Endothelial cell of umbilical vein (primary cell): ENCODE measurements at regions not wholly inside any gene's neighbourhood (a gene's known extent, or its start where the extent isn't known, plus 50 kb on each side); places are given as distances from the start of the nearest gene placed in this dataset.

Experiments
- BruUV-seq: library from RNA; stranded (reverse); fragments of 400-500 nt; replicated peaks from 2 replicates; lab custom pipeline; 2021; lab: Mats Ljungman, UMichigan
- CTCF ChIA-PET: fragments of 300-600, 350-600 bp; sonication (Branson Sonifier 250); formaldehyde crosslinking; loops from one replicate; lab custom pipeline; 2021; ENCODE audit warnings: antibody characterized with exemption, inconsistent platforms; lab: Charles Lee
- POLR2A ChIA-PET: fragments of 300-600, 350-600 bp; sonication (Branson Sonifier 250); formaldehyde crosslinking; loops from one replicate; lab custom pipeline; 2021; ENCODE audit warnings: antibody characterized with exemption, inconsistent platforms; lab: Charles Lee
- DNase-seq: peaks from one replicate; pipeline ENCODE4 v3.0.0-alpha.2; 2011; ENCODE audit warnings: low read depth, low spot score
- FAIRE-seq: peaks from 2 replicates; lab custom pipeline; 2011; peaks lifted over from hg19 to GRCh38; lab: Jason Lieb, UNC
- H2AFZ ChIP-seq: 2 replicates; pipeline ENCODE4 v1.6.0; 2012; ENCODE audit warnings: low read depth, low read length, control low read depth, inconsistent platforms
- H3K27ac ChIP-seq: 2 replicates; pipeline ENCODE4 v1.5.1; 2011; ENCODE audit warnings: low read depth, mild to moderate bottlenecking, control low read depth, low read length, moderate library complexity; ENCODE audit not compliant: insufficient read depth
- H3K27me3 ChIP-seq, 2 experiments: 2 replicates each; pipeline versions ENCODE4 v1.6.0 to v1.6.1; 2011; ENCODE audit warnings: low read length in 2 of 2, mixed read lengths in 1 of 2; ENCODE audit not compliant: control insufficient read depth in 2 of 2, insufficient read depth in 2 of 2
- H3K36me3 ChIP-seq, 2 experiments: 2 replicates in 1 of 2; 3 replicates in 1 of 2; pipeline ENCODE4 v1.5.1; 2011; ENCODE audit warnings: low read length in 2 of 2, mild to moderate bottlenecking in 1 of 2, moderate library complexity in 1 of 2; ENCODE audit not compliant: control insufficient read depth in 2 of 2, insufficient read depth in 2 of 2; ENCODE audit errors: extremely low read depth in 1 of 2
- H3K4me1 ChIP-seq: 3 replicates; pipeline ENCODE4 v1.5.1; 2011; ENCODE audit warnings: mild to moderate bottlenecking, low read length; ENCODE audit not compliant: control insufficient read depth, insufficient read depth; ENCODE audit errors: extremely low read depth
- H3K4me2 ChIP-seq: 2 replicates; pipeline ENCODE4 v1.6.1; 2011; ENCODE audit warnings: low read length, control low read depth, mixed read lengths; ENCODE audit not compliant: insufficient read depth
- H3K4me3 ChIP-seq, 3 experiments: fragments of 200-600 bp in 1 of 3; sonication (generic), shearing (Covaris generic) in 1 of 3; replicated peaks in 1 of 3; 2 replicates each; pipeline ENCODE4 v1.5.1; 2011 to 2016; ENCODE audit warnings: control low read depth in 3 of 3, low read length in 3 of 3, mild to moderate bottlenecking in 2 of 3, inconsistent platforms in 1 of 3, low read depth in 1 of 3, moderate library complexity in 1 of 3; ENCODE audit not compliant: insufficient read depth in 1 of 3
- H3K79me2 ChIP-seq: 2 replicates; pipeline ENCODE4 v1.6.0; 2012; ENCODE audit warnings: low read length, inconsistent platforms; ENCODE audit not compliant: control insufficient read depth, insufficient read depth
- H3K9ac ChIP-seq: replicated peaks from 2 replicates; pipeline ENCODE3; 2011; ENCODE audit warnings: low read length, control low read depth; ENCODE audit not compliant: insufficient read depth; ENCODE audit errors: extremely low read depth
- H3K9me1 ChIP-seq: replicated peaks from 3 replicates; pipeline ENCODE4 v1.6.0; 2011; ENCODE audit warnings: mild to moderate bottlenecking, low read length; ENCODE audit not compliant: control insufficient read depth, insufficient read depth; ENCODE audit errors: extremely low read depth
- H3K9me3 ChIP-seq: replicated peaks from 2 replicates; pipeline ENCODE4 v1.5.1; 2012; ENCODE audit warnings: low read length, inconsistent platforms; ENCODE audit not compliant: control insufficient read depth, insufficient read depth
- H4K20me1 ChIP-seq: replicated peaks from 2 replicates; pipeline ENCODE3; 2011; ENCODE audit warnings: mild to moderate bottlenecking, low read length; ENCODE audit not compliant: control insufficient read depth, insufficient read depth; ENCODE audit errors: extremely low read depth
- EZH2 ChIP-seq: IDR thresholded peaks from 2 replicates; pipeline ENCODE4 v1.6.1; 2012; ENCODE audit warnings: borderline replicate concordance, low read depth, mild to moderate bottlenecking, moderate library complexity, low read length, inconsistent platforms; ENCODE audit not compliant: severe bottlenecking
- FOS ChIP-seq: IDR thresholded peaks from 2 replicates; pipeline ENCODE4 v1.6.1; 2011; ENCODE audit warnings: mild to moderate bottlenecking, low read length, moderate library complexity, borderline replicate concordance; ENCODE audit not compliant: insufficient read depth
- GATA2 ChIP-seq: IDR thresholded peaks from 2 replicates; pipeline ENCODE4 v1.7.0; 2011; ENCODE audit warnings: low read depth, mild to moderate bottlenecking, moderate library complexity, mixed read lengths, low read length; ENCODE audit not compliant: insufficient read length, insufficient read depth
- JUN ChIP-seq: IDR thresholded peaks from 2 replicates; pipeline ENCODE4 v1.6.1; 2011; ENCODE audit warnings: borderline replicate concordance, low read depth; ENCODE audit not compliant: insufficient read length, insufficient read depth
- MYC ChIP-seq: IDR thresholded peaks from one replicate; pipeline ENCODE4 v1.6.1; 2011; ENCODE audit warnings: mild to moderate bottlenecking, low read depth, low read length
- POLR2A ChIP-seq: IDR thresholded peaks from 2 replicates; pipeline ENCODE4 v1.6.1; 2012; ENCODE audit warnings: low read depth, mild to moderate bottlenecking, control low read depth, low read length
- POLR2AphosphoS5 ChIP-seq: IDR thresholded peaks from 2 replicates; pipeline ENCODE4 v1.6.1; 2012; ENCODE audit warnings: low read depth, mild to moderate bottlenecking, control low read depth, low read length, moderate library complexity; ENCODE audit not compliant: insufficient read depth
- dilution Hi-C: fragments of 300-500 bp; cut with MboI; formaldehyde crosslinking; loops from one replicate; pipeline ENCODE4 v1.15.0; 2019; ENCODE audit warnings: low sequenced_read_pairs; ENCODE audit not compliant: extremely low pct_ligation_motif_present
- intact Hi-C: fragments of 100-400 bp; cut with micrococcal nuclease; formaldehyde crosslinking; loops from one replicate; pipeline ENCODE4 v1.10.0; 2022
- TF ChIP-seq, protein P1 (sequence below): IDR thresholded peaks from 2 replicates; pipeline ENCODE4 v1.6.1; 2011; ENCODE audit not compliant: insufficient read depth, insufficient read length
- TF ChIP-seq, protein P2 (sequence below), 2 donors: IDR thresholded peaks; 1 replicate in 1 of 2; 2 replicates in 1 of 2; pipeline ENCODE4 v1.5.1; 2011; ENCODE audit warnings: low read length in 2 of 2, mild to moderate bottlenecking in 2 of 2, moderate library complexity in 2 of 2, control low read depth in 1 of 2, inconsistent platforms in 1 of 2, low read depth in 1 of 2; ENCODE audit not compliant: insufficient read depth in 1 of 2; ENCODE audit errors: extremely low read depth in 1 of 2

DNA sequence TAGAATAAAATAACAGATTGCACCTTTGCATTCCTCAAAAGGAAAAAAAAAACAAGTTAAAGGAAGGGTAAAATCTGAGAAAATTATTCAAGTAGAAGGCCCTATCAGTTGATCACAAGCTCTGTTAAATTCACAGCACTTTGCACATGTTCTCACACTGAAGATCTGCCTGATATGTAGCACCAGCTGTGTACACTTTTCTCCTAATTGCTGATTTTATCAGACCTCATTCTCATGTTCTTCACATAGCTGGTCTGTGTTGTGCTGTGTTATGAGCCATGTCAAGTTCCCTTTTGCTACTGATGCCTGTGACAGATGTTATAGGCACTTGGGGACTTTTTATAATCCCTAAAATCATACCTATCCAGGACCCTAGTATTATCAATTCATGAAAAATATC is 390.4 kb upstream of the PRR16 start:
- Histone ChIP-seq H3K79me2 (no peaks in the 10 kb centered on the region), H3K27me3 (no peaks in the 10 kb centered on the region), H3K9me1 (no peaks in the 10 kb centered on the region), H3K4me3 (no peak overlapping the region), H3K27ac (no peak overlapping the region), H3K9ac (no peak overlapping the region), H4K20me1 (no peaks in the 10 kb centered on the region), H2AFZ (no peak overlapping the region), H3K4me2 (no peak overlapping the region), H3K9me3 (no peaks in the 10 kb centered on the region), H3K4me1 (no peaks in the 10 kb centered on the region), H3K36me3 (no peaks in the 10 kb centered on the region)
- DNase-seq (no peak), FAIRE-seq (no peak)
- BruUV-seq, result no TSS peak
- dilution Hi-C loops, result no loop called here
- POLR2A ChIA-PET, result no interaction called here
- TF ChIP-seq, protein P1, sequence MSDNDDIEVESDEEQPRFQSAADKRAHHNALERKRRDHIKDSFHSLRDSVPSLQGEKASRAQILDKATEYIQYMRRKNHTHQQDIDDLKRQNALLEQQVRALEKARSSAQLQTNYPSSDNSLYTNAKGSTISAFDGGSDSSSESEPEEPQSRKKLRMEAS, result no peak
- TF ChIP-seq POLR2A (no peak), MYC (no peak), JUN (no peak), EZH2 (no peak), FOS (no peak), GATA2 (no peak), POLR2AphosphoS5 (no peak)
- TF ChIP-seq, protein P2, sequence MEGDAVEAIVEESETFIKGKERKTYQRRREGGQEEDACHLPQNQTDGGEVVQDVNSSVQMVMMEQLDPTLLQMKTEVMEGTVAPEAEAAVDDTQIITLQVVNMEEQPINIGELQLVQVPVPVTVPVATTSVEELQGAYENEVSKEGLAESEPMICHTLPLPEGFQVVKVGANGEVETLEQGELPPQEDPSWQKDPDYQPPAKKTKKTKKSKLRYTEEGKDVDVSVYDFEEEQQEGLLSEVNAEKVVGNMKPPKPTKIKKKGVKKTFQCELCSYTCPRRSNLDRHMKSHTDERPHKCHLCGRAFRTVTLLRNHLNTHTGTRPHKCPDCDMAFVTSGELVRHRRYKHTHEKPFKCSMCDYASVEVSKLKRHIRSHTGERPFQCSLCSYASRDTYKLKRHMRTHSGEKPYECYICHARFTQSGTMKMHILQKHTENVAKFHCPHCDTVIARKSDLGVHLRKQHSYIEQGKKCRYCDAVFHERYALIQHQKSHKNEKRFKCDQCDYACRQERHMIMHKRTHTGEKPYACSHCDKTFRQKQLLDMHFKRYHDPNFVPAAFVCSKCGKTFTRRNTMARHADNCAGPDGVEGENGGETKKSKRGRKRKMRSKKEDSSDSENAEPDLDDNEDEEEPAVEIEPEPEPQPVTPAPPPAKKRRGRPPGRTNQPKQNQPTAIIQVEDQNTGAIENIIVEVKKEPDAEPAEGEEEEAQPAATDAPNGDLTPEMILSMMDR (IDR thresholded peaks at IDR 0.05; ENCODE audit: extremely low read depth in 1 of 2, insufficient read depth in 1 of 2, low read depth in 1 of 2, low read length in 2 of 2), result no peak
- CTCF ChIA-PET, result interaction anchor here (1.4 kb wide), 1 partner anchor 83 kb away, joined by 3 read pairs; no protein-coding TSS in a partner anchor
- intact Hi-C loops, result no loop called here
